Stimulated activated CD4-positive, alpha-beta T cell treated with anti-CD3 and anti-CD28 coated beads, Interleukin-4, amount 100 ng/mL, for 4 hours (primary cell): ENCODE measurements at regions not wholly inside any gene's neighbourhood (a gene's known extent, or its start where the extent isn't known, plus 50 kb on each side); places are given as distances from the start of the nearest gene placed in this dataset.
"Not testable (repeated sequence)": the region's sequence is repeated elsewhere in the genome, so short reads cannot be mapped to it uniquely, and the experiment has no call there.

Source experiments
- DNase-seq, 2 experiments: peaks; one replicate each; pipeline ENCODE4 v3.0.0-alpha.2; 2020

DNA sequence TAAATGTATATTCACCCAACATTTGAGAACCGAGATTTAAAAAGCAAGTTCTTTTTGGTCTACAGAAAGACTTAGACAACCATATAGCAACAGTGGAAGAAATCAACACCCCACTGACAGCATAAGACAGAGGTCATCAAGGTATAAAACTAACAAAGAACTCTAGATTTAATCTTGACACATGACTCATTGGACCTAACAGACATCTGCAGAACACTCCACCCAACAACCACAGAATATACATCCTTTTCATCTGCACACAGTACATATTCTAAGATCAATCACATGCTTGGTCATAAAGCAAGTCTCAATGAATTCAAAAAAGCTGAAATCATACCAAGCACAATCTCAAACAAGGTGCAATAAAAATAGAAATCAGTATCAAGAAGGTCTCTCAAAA, 65.8 kb downstream of the SPIN4 start:
- no peak for DNase-seq

GRCh38 chrX:63284659-63285058, 66.5 kb downstream of the SPIN4 start:
- DNase-seq: no peak

DNA sequence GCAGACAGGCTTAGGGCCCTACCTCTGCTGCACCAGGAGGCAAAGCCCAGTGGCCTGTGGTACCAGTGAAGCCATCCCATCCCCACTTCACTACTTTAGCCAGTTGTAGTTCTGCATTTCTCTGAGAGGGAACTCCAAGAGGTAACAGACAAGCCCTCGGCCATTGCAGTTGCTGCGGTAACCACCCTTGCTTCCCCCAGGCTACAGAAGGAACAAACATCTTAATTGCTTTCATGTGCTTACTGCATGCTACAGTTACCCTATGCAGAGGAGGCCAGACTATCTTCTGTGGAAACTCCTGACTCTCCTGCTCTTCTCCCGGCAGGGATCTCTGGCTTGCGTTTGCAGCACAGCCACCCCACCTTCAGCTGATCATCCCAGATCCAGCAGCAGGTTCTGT, 67.8 kb downstream of the SPIN4 start:
- DNase-seq: no peak

DNA sequence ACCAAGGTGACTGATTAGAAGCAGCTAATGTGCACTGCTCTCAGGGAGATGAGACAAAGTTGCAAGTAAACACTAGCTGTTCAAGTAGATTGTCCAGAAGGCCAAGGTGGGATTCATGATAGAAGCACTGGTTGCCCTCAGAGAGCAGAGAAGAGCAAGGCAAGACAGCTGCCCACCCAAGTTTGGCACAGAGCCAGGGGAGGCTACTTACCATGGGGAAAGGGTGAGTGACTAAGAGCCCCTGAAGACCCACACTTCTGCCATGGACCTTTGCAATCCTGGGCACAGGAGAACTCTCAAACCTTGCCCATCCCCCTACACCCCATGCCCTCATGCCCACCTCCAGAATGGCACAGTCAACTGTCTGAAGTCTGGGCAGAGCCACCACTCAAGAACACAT, 68.3 kb downstream of the SPIN4 start:
- DNase-seq: no peak

GRCh38 chrX:63282077-63282476, 69.1 kb downstream of the SPIN4 start:
- DNase-seq: no peak

DNA sequence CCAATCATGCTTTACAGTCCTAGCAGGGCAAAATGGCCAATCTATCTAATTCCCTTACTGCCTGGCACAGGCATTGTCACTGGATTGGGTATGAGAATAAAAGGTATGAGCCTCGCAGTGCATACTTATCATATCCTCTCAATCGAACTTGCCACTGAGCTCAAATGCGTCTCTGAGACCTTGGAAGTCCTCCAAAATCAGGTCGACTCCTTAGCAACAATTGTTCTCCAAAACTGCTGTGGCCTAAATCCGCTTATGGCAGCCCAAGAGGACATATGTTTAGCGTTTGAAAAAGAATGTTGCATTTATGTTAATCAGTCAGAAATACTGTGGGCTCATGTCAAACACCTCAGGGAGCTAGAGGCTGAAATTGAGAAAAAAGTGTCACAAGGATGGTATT, 69.7 kb downstream of the SPIN4 start:
- no peak for DNase-seq

DNA sequence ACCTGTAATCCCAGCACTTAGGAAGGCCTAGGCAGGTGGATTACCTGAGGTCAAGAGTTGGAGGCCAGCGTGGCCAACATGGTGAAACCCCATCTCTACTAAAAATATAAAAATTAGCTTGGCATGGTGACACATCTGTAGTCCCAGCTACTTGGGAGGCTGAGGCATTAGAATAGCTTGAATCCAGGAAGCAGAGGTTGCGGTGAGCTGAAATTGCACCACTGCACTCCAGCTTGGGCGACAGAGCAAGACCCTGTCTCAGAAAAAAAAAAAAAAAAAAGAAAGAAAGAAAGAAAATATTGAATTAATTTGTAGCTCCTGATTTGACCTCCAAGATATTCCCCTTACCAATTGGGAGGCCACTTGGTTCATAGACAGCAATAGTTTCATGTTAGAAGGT, 73.7 kb downstream of the SPIN4 start:
- not testable (repeated sequence) for DNase-seq

DNA sequence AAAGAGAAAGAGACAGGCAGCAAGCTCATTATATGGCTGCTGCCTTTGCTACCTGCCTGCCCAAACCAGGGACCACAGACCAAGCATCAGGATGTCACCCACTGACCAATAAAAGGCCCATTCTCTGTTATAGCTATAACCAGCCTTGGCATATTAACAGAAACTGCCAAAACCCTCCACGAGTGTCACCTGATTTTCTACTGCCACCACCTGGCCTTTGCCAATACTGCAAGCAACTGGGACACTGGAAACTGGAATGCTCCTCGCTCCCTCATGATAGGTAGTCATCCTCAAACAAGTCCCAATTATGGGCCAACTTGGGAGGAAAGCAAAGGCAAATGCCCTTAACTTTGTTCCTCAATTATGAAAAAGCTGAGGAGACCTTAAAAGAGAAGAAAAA, 76.0 kb downstream of the SPIN4 start:
- DNase-seq: no peak

DNA sequence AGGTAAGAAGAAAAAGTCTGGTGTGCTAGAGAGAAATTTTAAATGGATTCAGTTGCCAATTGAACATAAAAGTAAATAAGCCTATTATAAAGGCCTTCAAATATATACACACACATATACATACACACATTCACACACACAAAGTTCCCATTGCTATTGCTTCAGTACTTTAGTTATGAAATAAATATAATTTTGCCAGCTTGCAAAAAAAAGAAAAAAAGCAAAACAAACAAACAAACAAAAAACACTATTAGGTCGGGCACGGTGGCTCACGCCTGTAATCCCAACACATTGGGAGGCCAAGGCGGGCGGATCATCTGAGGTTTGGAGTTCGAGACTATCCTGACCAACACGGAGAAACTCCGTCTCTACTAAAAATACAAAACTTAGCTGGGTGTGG, 80.3 kb downstream of the SPIN4 start:
- DNase-seq: no peak

GRCh38 chrX:63258144-63258543, 93.0 kb downstream of the SPIN4 start:
- DNase-seq: no peak

DNA sequence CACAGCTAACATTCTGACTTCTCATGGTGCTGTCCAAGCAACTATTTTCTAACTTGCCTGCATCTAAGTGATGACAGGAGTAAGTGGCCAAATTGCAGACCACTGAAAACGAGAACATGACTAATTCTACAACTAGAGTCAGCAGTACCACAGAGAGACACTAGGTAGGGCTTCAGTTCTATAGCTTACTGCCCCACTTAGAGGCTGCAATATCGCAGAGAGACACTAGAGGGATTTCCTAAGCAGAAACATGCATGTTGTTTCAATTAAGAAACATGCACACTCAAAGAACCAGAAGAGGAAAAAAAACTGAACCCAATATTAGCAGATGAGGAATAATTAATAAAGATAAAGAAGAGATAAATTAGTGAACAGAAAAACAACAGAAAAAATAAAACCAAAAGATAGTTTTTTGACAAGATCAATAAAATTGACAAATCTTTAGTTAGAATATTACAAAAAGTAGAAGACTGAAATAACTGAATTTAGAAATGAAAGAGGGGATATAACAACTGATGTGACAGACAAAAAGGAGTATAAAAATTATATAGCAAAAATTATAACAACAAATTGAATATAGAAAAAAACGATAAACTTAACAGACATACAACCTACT, 100.8 kb downstream of the SPIN4 start:
- DNase-seq: peak in 1 of 2 experiments; percentile 1

GRCh38 chrX:63242689-63243088, 108.4 kb downstream of the SPIN4 start:
- DNase-seq: not testable (repeated sequence)

DNA sequence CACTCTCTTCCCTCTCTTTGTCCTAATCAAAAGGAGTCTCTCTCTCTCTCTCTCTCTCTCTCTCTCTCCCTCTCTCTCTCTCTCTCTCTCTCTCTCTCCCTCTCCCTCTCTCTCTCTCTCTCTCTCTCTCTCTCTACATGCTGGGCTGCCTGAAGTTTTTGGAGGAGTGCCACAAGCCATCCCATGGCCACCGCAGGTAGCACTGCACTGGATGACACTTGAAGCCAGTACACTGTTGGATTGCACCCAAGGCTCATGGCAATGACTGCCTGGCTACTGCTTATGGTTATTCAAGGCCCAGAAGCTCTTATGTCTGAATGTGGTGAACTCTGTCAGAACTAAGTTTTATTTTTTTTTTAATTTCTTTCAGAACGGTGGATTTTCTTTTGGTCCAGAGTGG, 115.2 kb downstream of the SPIN4 start:
- DNase-seq: not testable (repeated sequence)

- not testable (repeated sequence) for DNase-seq
These were observed 118.1 kb downstream of the SPIN4 start for GRCh38 chrX:63233013-63233412.

GRCh38 chrX:63218202-63218601, 132.9 kb downstream of the SPIN4 start:
- DNase-seq: not testable (repeated sequence)

- not testable (repeated sequence) for DNase-seq
These were observed 133.6 kb downstream of the SPIN4 start for GRCh38 chrX:63217549-63217948.

GRCh38 chrX:63209645-63210044, 141.5 kb downstream of the SPIN4 start:
- DNase-seq: not testable (repeated sequence)

GRCh38 chrX:63209128-63209527, 142.0 kb downstream of the SPIN4 start:
- DNase-seq: not testable (repeated sequence)

- not testable (repeated sequence) for DNase-seq
These were observed 146.7 kb downstream of the SPIN4 start for GRCh38 chrX:63204266-63205074.

DNA sequence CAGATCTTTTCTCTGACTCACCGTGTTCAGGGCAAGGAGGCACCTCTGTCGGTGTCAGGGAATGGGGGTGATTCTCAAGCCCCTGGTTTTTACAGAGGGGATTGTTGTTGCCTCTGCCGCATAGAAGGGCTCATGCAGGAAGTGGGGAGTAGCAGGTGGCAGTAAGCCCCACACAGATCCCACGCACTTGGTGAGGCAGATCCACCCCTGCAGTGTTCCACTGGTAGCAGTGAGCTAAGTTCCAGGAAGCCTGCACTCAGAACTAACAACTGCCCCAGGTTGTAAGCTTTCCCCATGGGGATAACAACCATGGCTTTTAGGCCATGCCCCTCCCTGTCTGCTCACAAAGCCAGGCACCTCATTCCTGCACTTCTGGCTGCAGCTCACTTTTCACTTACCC, 149.1 kb downstream of the SPIN4 start:
- not testable (repeated sequence) for DNase-seq

DNA sequence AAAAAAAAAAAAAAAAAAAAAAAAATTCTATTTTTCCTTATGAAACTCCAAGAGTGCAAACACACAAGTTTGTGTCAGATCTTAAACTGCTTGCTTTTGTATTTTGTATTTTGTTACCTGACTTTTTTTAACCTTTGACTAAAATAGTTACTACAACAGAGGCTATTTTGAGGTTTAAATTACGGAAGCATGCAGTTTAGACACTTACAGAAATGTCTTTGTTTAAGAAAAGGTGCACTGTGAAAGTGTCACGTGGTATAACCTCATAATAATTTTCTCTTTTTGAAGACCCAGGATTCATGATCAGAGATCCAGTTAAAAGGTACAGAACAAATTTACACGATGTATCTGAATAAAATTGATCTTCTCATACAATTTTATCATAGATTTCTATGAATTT, 152.4 kb downstream of the SPIN4 start:
- DNase-seq: not testable (repeated sequence)

- not testable (repeated sequence) for DNase-seq
These were observed 158.6 kb downstream of the SPIN4 start for GRCh38 chrX:63192366-63193041.

- DNase-seq: no peak
These were observed 165.0 kb downstream of the SPIN4 start for GRCh38 chrX:63186137-63186536.

DNA sequence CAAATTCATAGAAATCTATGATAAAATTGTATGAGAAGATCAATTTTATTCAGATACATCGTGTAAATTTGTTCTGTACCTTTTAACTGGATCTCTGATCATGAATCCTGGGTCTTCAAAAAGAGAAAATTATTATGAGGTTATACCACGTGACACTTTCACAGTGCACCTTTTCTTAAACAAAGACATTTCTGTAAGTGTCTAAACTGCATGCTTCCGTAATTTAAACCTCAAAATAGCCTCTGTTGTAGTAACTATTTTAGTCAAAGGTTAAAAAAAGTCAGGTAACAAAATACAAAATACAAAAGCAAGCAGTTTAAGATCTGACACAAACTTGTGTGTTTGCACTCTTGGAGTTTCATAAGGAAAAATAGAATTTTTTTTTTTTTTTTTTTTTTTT, 171.3 kb downstream of the SPIN4 start:
- DNase-seq: not testable (repeated sequence)
